HepG2 (cell line): ENCODE measurements at regions not wholly inside any gene's neighbourhood (a gene's known extent, or its start where the extent isn't known, plus 50 kb on each side); places are given as distances from the start of the nearest gene placed in this dataset.

Source experiments
- ATAC-seq: fragments of 200-7000 bp; cut with Tn5 transposase; 3 replicates; pipeline ENCODE4 v1.9.1; 2020; ENCODE audit warnings: mild to moderate bottlenecking, moderate library complexity
- BruUV-seq: library from RNA; stranded (reverse); fragments of 400-500 nt; replicated peaks from 2 replicates; lab custom pipeline; 2021; lab: Mats Ljungman, UMichigan
- CTCF ChIA-PET: fragments of 300-600 bp; formaldehyde crosslinking; extraction: SDS; loops from one replicate; lab custom pipeline; 2021; ENCODE audit warnings: low total read pairs, inconsistent platforms, low intra/inter-chr PET ratio; lab: Yijun Ruan, JAX
- POLR2A ChIA-PET: fragments of 350-600 bp; sonication (Branson Sonifier 250); formaldehyde crosslinking; loops from one replicate; lab custom pipeline; 2020; ENCODE audit warnings: antibody characterized with exemption, inconsistent platforms; lab: Yijun Ruan, JAX
- DNase-seq: peaks from one replicate; pipeline ENCODE4 v3.0.0-alpha.2; 2015; ENCODE audit warnings: low spot score
- FAIRE-seq: peaks from 3 replicates; lab custom pipeline; 2011; peaks lifted over from hg19 to GRCh38; lab: Jason Lieb, UNC
- H2AFZ ChIP-seq: one replicate; pipeline ENCODE4 v1.6.1; 2011; ENCODE audit warnings: low read length, inconsistent platforms
- H3K27ac ChIP-seq: fragments of 300-600 bp; 3 replicates; pipeline ENCODE4 v1.8.0; 2011; ENCODE audit warnings: mixed run types, mild to moderate bottlenecking, mixed read lengths, low read length, inconsistent platforms; ENCODE audit not compliant: insufficient read depth; ENCODE audit errors: extremely low read length
- H3K27me3 ChIP-seq, 2 experiments: fragments of 200-600 bp in 1 of 2; 2 replicates in 1 of 2; 3 replicates in 1 of 2; pipeline versions ENCODE4 v1.6.0 to v1.8.0; 2011; ENCODE audit warnings: low read length in 2 of 2, mild to moderate bottlenecking in 2 of 2, moderate library complexity in 2 of 2, inconsistent platforms in 1 of 2; ENCODE audit not compliant: insufficient read depth in 2 of 2, control insufficient read depth in 1 of 2
- H3K36me3 ChIP-seq, 2 experiments: fragments of 200-600 bp in 1 of 2; replicated peaks in 1 of 2; 2 replicates in 1 of 2; 3 replicates in 1 of 2; pipeline versions ENCODE4 v1.5.1 to v1.8.0; 2011; ENCODE audit warnings: low read length in 2 of 2, inconsistent platforms in 1 of 2; ENCODE audit not compliant: insufficient read depth in 2 of 2, control insufficient read depth in 1 of 2
- H3K4me1 ChIP-seq: 2 replicates; pipeline ENCODE4 v1.5.1; 2012; ENCODE audit warnings: low read length, inconsistent platforms; ENCODE audit not compliant: insufficient read depth
- H3K4me2 ChIP-seq: 2 replicates; pipeline ENCODE4 v1.6.0; 2011; ENCODE audit warnings: low read depth, low read length, inconsistent platforms
- H3K4me3 ChIP-seq, 3 experiments: fragments of 200-600 bp in 1 of 3; sonication (generic), shearing (Covaris generic) in 1 of 3; replicated peaks in 1 of 3; 2 replicates each; pipeline ENCODE4 v1.5.1; 2011 to 2016; ENCODE audit warnings: low read length in 3 of 3, inconsistent platforms in 2 of 3, low read depth in 2 of 3, mild to moderate bottlenecking in 2 of 3, control low read depth in 1 of 3, mixed read lengths in 1 of 3; ENCODE audit not compliant: insufficient read depth in 1 of 3
- H3K79me2 ChIP-seq: one replicate; pipeline ENCODE4 v1.6.1; 2011; ENCODE audit warnings: low read length, inconsistent platforms; ENCODE audit not compliant: insufficient read depth
- H3K9ac ChIP-seq: 2 replicates; pipeline ENCODE4 v1.6.0; 2011; ENCODE audit warnings: mild to moderate bottlenecking, low read depth, low read length, inconsistent platforms; ENCODE audit not compliant: insufficient read depth
- H3K9me3 ChIP-seq: 2 replicates; pipeline ENCODE4 v1.5.1; 2012; ENCODE audit warnings: mild to moderate bottlenecking, low read length
- H4K20me1 ChIP-seq: 2 replicates; pipeline ENCODE4 v1.6.0; 2011; ENCODE audit warnings: inconsistent platforms, mild to moderate bottlenecking, low read length, moderate library complexity; ENCODE audit not compliant: insufficient read depth
- ADNP ChIP-seq: sonication (generic); formaldehyde crosslinking; IDR thresholded peaks from 2 replicates; pipeline ENCODE4 v1.4.0; 2020; ENCODE audit warnings: missing genetic modification reagents
- BCL6 ChIP-seq: IDR thresholded peaks from 2 replicates; pipeline ENCODE4 v1.6.1; 2016; ENCODE audit warnings: missing genetic modification reagents, missing compliant biosample characterization
- ESRRA ChIP-seq: sonication (generic); formaldehyde crosslinking; IDR thresholded peaks from 2 replicates; pipeline ENCODE4 v1.5.1; 2020; ENCODE audit warnings: mild to moderate bottlenecking, low read depth, missing genetic modification reagents
- FIP1L1 ChIP-seq: fragments of 200-400 bp; formaldehyde crosslinking; IDR thresholded peaks from 2 replicates; pipeline ENCODE4 v1.6.1; 2018; ENCODE audit warnings: low read depth, mild to moderate bottlenecking, low read length, moderate library complexity, borderline replicate concordance; ENCODE audit not compliant: insufficient read depth
- IKZF1 ChIP-seq: fragments of 450-650 bp; IDR thresholded peaks from 2 replicates; pipeline ENCODE4 v1.7.1; 2016
- KMT2A ChIP-seq: sonication (generic); formaldehyde crosslinking; IDR thresholded peaks from 2 replicates; pipeline ENCODE4 v1.4.0; 2020; ENCODE audit warnings: missing genetic modification reagents
- MED8 ChIP-seq: sonication (generic); formaldehyde crosslinking; IDR thresholded peaks from 2 replicates; pipeline ENCODE4 v1.8.1; 2023; ENCODE audit warnings: mild to moderate bottlenecking, missing genetic modification reagents; ENCODE audit not compliant: insufficient replicate concordance
- MEIS2 ChIP-seq: sonication (generic); formaldehyde crosslinking; IDR thresholded peaks from 2 replicates; pipeline ENCODE4 v1.9.0; 2021; ENCODE audit warnings: mild to moderate bottlenecking, missing genetic modification reagents
- NFIC ChIP-seq: IDR thresholded peaks from 2 replicates; pipeline ENCODE4 v1.6.1; 2012; ENCODE audit warnings: mild to moderate bottlenecking, low read length, inconsistent platforms
- PITX1 ChIP-seq: sonication (generic); formaldehyde crosslinking; IDR thresholded peaks from 2 replicates; pipeline ENCODE4 v1.5.1; 2020; ENCODE audit warnings: mild to moderate bottlenecking, missing genetic modification reagents
- STAG1 ChIP-seq: sonication (generic); formaldehyde crosslinking; IDR thresholded peaks from 2 replicates; pipeline ENCODE4 v1.4.0; 2020; ENCODE audit warnings: missing genetic modification reagents
- U2AF2 ChIP-seq: fragments of 200-400 bp; formaldehyde crosslinking; IDR thresholded peaks from 2 replicates; pipeline ENCODE4 v1.6.1; 2017; ENCODE audit warnings: low read depth, mild to moderate bottlenecking, low read length
- WGBS: methylation state at CpG from one replicate; pipeline ENCODE4 v1.1.6; 2017; ENCODE audit warnings: low lambda C conversion rate; 5-methylcytosine and 5-hydroxymethylcytosine counted together
- in situ Hi-C: cut with HindIII; loops from 2 replicates; pipeline ENCODE4 v1.10.0; 2017; ENCODE audit warnings: low pct_unique_long_range_greater_than_20kb; ENCODE audit not compliant: extremely low pct_ligation_motif_present
- intact Hi-C: fragments of 100-400 bp; cut with micrococcal nuclease; formaldehyde crosslinking; loops from one replicate; pipeline ENCODE4 v1.10.0; 2022; ENCODE audit not compliant: unreplicated experiment
- TF ChIP-seq, protein P1 (sequence below): sonication (generic); formaldehyde crosslinking; IDR thresholded peaks from 2 replicates; pipeline ENCODE4 v1.4.0; 2020; ENCODE audit warnings: missing genetic modification reagents, mild to moderate bottlenecking, borderline replicate concordance
- TF ChIP-seq, protein P2 (sequence below): sonication (generic); formaldehyde crosslinking; IDR thresholded peaks from 2 replicates; pipeline ENCODE4 v1.4.0; 2020; ENCODE audit warnings: mild to moderate bottlenecking, missing genetic modification reagents
- TF ChIP-seq, protein P3 (sequence below): sonication (generic); formaldehyde crosslinking; IDR thresholded peaks from 2 replicates; pipeline ENCODE4 v1.8.1; 2023; ENCODE audit warnings: mild to moderate bottlenecking, missing genetic modification reagents, borderline replicate concordance

DNA sequence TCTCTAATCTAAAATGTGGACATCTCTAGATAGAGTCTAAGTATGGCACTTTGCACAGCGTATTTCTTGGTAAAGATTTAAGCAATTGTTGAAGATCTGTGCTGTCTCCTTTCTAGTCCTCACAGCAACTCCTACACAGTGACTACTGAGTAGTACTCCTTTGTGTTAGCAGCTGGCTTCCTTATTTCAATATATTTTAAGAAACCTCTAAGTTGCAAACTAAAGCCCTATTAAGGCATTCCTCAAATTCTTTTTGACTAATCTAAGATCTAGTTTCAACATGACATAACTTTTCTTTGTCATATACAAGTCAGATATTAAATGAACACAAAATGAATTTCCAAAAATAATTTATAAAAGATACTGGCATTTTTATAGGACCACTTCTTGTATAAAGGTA is 121.8 kb upstream of the DNAJC10 start:
- H2AFZ ChIP-seq: no peak overlapping the region
- no peak for DNase-seq
- in situ Hi-C loops (no loop called here), intact Hi-C loops (no loop called here)
- ChIA-PET POLR2A (no interaction called here), CTCF (no interaction called here)
- H3K4me2 ChIP-seq: no peak overlapping the region
- H3K9me3 ChIP-seq: no peaks in the 10 kb centered on the region
- H3K27me3 ChIP-seq: no peaks in the 10 kb centered on the region
- 16% methylated on average over 1 of the region's 1 CpG for WGBS
- H4K20me1 ChIP-seq: no peaks in the 10 kb centered on the region
- H3K4me3 ChIP-seq: no peak overlapping the region
- FAIRE-seq: no peak
- no peaks in the 10 kb centered on the region for H3K4me1 ChIP-seq
- no peak for ATAC-seq
- no peak overlapping the region for H3K27ac ChIP-seq
- no peaks in the 10 kb centered on the region for H3K79me2 ChIP-seq
- H3K36me3 ChIP-seq: no peaks in the 10 kb centered on the region
- TF ChIP-seq PITX1 (no peak), ESRRA (CRISPR knock-in tag) (no peak), KMT2A (CRISPR knock-in tag) (no peak), ADNP (CRISPR knock-in tag) (no peak), IKZF1 (no peak), NFIC (no peak), FIP1L1 (no peak), U2AF2 (no peak), MEIS2 (CRISPR knock-in tag) (no peak), MED8 (CRISPR knock-in tag) (no peak), BCL6 (CRISPR knock-in tag) (no peak), STAG1 (CRISPR knock-in tag) (no peak)
- TF ChIP-seq, protein P1, sequence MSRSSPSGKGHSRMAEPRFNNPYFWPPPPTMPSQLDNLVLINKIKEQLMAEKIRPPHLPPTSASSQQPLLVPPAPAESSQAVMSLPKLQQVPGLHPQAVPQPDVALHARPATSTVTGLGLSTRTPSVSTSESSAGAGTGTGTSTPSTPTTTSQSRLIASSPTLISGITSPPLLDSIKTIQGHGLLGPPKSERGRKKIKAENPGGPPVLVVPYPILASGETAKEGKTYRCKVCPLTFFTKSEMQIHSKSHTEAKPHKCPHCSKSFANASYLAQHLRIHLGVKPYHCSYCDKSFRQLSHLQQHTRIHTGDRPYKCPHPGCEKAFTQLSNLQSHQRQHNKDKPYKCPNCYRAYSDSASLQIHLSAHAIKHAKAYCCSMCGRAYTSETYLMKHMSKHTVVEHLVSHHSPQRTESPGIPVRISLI (CRISPR knock-in tag): no peak
- TF ChIP-seq, protein P2, sequence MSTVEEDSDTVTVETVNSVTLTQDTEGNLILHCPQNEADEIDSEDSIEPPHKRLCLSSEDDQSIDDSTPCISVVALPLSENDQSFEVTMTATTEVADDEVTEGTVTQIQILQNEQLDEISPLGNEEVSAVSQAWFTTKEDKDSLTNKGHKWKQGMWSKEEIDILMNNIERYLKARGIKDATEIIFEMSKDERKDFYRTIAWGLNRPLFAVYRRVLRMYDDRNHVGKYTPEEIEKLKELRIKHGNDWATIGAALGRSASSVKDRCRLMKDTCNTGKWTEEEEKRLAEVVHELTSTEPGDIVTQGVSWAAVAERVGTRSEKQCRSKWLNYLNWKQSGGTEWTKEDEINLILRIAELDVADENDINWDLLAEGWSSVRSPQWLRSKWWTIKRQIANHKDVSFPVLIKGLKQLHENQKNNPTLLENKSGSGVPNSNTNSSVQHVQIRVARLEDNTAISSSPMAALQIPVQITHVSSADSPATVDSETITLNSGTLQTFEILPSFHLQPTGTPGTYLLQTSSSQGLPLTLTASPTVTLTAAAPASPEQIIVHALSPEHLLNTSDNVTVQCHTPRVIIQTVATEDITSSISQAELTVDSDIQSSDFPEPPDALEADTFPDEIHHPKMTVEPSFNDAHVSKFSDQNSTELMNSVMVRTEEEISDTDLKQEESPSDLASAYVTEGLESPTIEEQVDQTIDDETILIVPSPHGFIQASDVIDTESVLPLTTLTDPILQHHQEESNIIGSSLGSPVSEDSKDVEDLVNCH: no peak
- TF ChIP-seq, protein P3, sequence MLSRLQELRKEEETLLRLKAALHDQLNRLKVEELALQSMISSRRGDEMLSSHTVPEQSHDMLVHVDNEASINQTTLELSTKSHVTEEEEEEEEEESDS: no peak
- H3K9ac ChIP-seq: no peak overlapping the region
- no TSS peak for BruUV-seq
